HepG2 (cell line): ENCODE measurements at regions not wholly inside any gene's neighbourhood (a gene's known extent, or its start where the extent isn't known, plus 50 kb on each side); places are given as distances from the start of the nearest gene placed in this dataset.

Experiments
- ATF3 ChIP-seq: sonication (generic); formaldehyde crosslinking; IDR thresholded peaks from 2 replicates; pipeline ENCODE4 v1.4.0; 2020; ENCODE audit warnings: missing genetic modification reagents
- ATF7-NPFF ChIP-seq: sonication (generic); formaldehyde crosslinking; IDR thresholded peaks from 2 replicates; pipeline ENCODE4 v1.8.1; 2023; ENCODE audit warnings: mild to moderate bottlenecking, low read depth, missing genetic modification reagents, moderate library complexity
- ATRX ChIP-seq: sonication (generic); formaldehyde crosslinking; IDR thresholded peaks from 2 replicates; pipeline ENCODE4 v1.4.0; 2020; ENCODE audit warnings: missing genetic modification reagents, borderline replicate concordance
- CTCF ChIP-seq: sonication (generic); formaldehyde crosslinking; IDR thresholded peaks from 2 replicates; pipeline ENCODE4 v1.5.0; 2020; ENCODE audit warnings: mild to moderate bottlenecking, missing genetic modification reagents, moderate library complexity
- DR1 ChIP-seq: sonication (generic); formaldehyde crosslinking; IDR thresholded peaks from 2 replicates; pipeline ENCODE4 v1.8.0; 2021; ENCODE audit warnings: mild to moderate bottlenecking, missing genetic modification reagents, inconsistent platforms
- KDM4B ChIP-seq: sonication (generic); formaldehyde crosslinking; IDR thresholded peaks from 2 replicates; pipeline ENCODE4 v1.4.0; 2020; ENCODE audit warnings: missing genetic modification reagents
- PATZ1 ChIP-seq: sonication (generic); formaldehyde crosslinking; IDR thresholded peaks from 2 replicates; pipeline ENCODE4 v1.4.0; 2020; ENCODE audit warnings: missing genetic modification reagents
- SOX13 ChIP-seq, 3 experiments: fragments of 450-650 bp in 1 of 3; sonication (generic) in 1 of 3; formaldehyde crosslinking in 1 of 3; IDR thresholded peaks in 2 of 3; conservative IDR thresholded peaks in 1 of 3; 2 replicates each; pipeline versions ENCODE4 v1.5.0 to v1.6.1; 2016 to 2020; ENCODE audit warnings: antibody characterized with exemption in 1 of 3, mild to moderate bottlenecking in 1 of 3, missing compliant biosample characterization in 1 of 3, missing genetic modification reagents in 1 of 3, moderate library complexity in 1 of 3
- U2AF1 ChIP-seq: fragments of 200-400 bp; formaldehyde crosslinking; optimal IDR thresholded peaks from 2 replicates; pipeline ENCODE3; 2017; ENCODE audit warnings: mild to moderate bottlenecking, low read depth, low read length
- ZNF251 ChIP-seq: sonication (generic); formaldehyde crosslinking; IDR thresholded peaks from 2 replicates; pipeline ENCODE4 v1.9.0; 2021; ENCODE audit warnings: mild to moderate bottlenecking, missing genetic modification reagents
- ZNF619 ChIP-seq: sonication (generic); formaldehyde crosslinking; IDR thresholded peaks from 2 replicates; pipeline ENCODE4 v1.4.0; 2020; ENCODE audit warnings: mild to moderate bottlenecking, missing genetic modification reagents
- ZNF788 ChIP-seq: sonication (generic); formaldehyde crosslinking; IDR thresholded peaks from 2 replicates; pipeline ENCODE4 v1.5.0; 2020; ENCODE audit warnings: mild to moderate bottlenecking, missing genetic modification reagents, borderline replicate concordance
- ZNF841 ChIP-seq: sonication (generic); formaldehyde crosslinking; IDR thresholded peaks from 2 replicates; pipeline ENCODE4 v1.8.1; 2023; ENCODE audit warnings: missing genetic modification reagents, borderline replicate concordance
- TF ChIP-seq, protein P1 (sequence below): sonication (generic); formaldehyde crosslinking; conservative IDR thresholded peaks from 2 replicates; pipeline ENCODE4 v1.8.0; 2022; ENCODE audit warnings: missing genetic modification reagents
- TF ChIP-seq, protein P2 (sequence below): sonication (generic); formaldehyde crosslinking; IDR thresholded peaks from 2 replicates; pipeline ENCODE4 v1.4.0; 2020; ENCODE audit warnings: missing genetic modification reagents, mild to moderate bottlenecking, borderline replicate concordance
- TF ChIP-seq, protein P3 (sequence below): sonication (generic); formaldehyde crosslinking; conservative IDR thresholded peaks from 2 replicates; pipeline ENCODE4 v1.8.0; 2022; ENCODE audit warnings: mild to moderate bottlenecking, moderate library complexity, missing genetic modification reagents
- TF ChIP-seq, protein P4 (sequence below): sonication (generic); formaldehyde crosslinking; IDR thresholded peaks from 2 replicates; pipeline ENCODE4 v1.8.0; 2022; ENCODE audit warnings: missing genetic modification reagents, low read depth, mild to moderate bottlenecking, borderline replicate concordance

DNA sequence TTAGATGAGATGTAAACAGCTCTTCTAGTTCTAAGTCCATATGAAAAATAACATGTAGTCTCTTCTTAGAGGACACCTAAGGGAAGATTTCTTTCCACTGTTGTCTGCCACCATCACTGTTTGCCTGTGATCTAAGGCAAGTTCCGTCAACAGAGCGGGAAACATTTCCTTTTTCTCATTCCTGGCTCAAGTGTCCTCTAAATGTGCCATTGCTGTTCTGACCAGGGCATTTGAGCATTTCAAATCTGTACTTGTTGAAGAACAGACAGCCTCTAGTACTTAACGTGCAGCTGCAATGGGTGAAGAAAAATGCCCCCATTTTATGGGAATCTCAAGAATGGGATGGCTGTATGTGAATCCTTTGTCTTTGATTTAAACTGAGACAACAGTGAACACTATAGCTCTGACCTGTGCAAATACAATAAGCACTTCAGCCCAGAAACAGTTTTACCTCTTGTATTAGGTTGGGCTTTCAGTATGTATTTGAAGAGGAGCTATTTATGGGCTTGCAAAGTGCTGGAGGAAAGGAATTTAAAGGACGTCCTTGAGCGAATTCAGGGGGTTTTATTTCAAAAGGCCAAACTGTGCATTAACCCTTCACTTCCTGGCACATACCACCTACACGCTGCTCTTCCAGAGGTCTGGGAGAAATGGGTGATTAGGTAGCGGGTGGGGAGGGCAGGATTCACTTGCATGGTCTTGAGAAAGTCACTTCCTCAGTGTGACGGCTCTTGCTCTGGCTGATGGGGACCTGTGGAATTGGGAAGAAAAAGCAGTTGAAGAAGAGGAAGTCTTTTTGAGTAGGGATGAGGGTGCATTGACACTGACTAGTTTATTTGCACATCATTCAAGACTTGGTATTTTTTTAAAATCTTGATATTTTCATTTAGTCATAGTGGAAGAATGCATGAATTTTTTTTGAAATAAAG, 66.1 kb downstream of the THNSL1 start (continued):
- TF ChIP-seq PATZ1 (CRISPR knock-in tag) (peak; percentile 21; the same call in 1 of the 2 replicates), ZNF251 (CRISPR knock-in tag) (no peak), CTCF (CRISPR knock-in tag) (0 out of 2 replicates have a peak, but pooled peaks have one; percentile 2), KDM4B (CRISPR knock-in tag) (no peak), ZNF841 (no peak), ZNF619 (no peak), ATRX (CRISPR knock-in tag) (no peak), ZNF788 (CRISPR knock-in tag) (no peak), ATF7-NPFF (CRISPR knock-in tag) (no peak), SOX13 (IDR thresholded peaks at IDR 0.05) (no peak), SOX13 (CRISPR knock-in tag; conservative IDR thresholded peaks at IDR 0.05 in 1 of 2, IDR thresholded peaks at IDR 0.05 in 1 of 2) (peak in 1 of 2 experiments; percentile 63; a peak in 2 of 4 replicates), DR1 (CRISPR knock-in tag) (no peak), ATF3 (CRISPR knock-in tag) (no peak), U2AF1 (no peak)
- TF ChIP-seq, protein P1, sequence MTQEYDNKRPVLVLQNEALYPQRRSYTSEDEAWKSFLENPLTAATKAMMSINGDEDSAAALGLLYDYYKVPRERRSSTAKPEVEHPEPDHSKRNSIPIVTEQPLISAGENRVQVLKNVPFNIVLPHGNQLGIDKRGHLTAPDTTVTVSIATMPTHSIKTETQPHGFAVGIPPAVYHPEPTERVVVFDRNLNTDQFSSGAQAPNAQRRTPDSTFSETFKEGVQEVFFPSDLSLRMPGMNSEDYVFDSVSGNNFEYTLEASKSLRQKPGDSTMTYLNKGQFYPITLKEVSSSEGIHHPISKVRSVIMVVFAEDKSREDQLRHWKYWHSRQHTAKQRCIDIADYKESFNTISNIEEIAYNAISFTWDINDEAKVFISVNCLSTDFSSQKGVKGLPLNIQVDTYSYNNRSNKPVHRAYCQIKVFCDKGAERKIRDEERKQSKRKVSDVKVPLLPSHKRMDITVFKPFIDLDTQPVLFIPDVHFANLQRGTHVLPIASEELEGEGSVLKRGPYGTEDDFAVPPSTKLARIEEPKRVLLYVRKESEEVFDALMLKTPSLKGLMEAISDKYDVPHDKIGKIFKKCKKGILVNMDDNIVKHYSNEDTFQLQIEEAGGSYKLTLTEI (CRISPR knock-in tag): no peak
- TF ChIP-seq, protein P2, sequence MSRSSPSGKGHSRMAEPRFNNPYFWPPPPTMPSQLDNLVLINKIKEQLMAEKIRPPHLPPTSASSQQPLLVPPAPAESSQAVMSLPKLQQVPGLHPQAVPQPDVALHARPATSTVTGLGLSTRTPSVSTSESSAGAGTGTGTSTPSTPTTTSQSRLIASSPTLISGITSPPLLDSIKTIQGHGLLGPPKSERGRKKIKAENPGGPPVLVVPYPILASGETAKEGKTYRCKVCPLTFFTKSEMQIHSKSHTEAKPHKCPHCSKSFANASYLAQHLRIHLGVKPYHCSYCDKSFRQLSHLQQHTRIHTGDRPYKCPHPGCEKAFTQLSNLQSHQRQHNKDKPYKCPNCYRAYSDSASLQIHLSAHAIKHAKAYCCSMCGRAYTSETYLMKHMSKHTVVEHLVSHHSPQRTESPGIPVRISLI (CRISPR knock-in tag): no peak
- TF ChIP-seq, protein P3, sequence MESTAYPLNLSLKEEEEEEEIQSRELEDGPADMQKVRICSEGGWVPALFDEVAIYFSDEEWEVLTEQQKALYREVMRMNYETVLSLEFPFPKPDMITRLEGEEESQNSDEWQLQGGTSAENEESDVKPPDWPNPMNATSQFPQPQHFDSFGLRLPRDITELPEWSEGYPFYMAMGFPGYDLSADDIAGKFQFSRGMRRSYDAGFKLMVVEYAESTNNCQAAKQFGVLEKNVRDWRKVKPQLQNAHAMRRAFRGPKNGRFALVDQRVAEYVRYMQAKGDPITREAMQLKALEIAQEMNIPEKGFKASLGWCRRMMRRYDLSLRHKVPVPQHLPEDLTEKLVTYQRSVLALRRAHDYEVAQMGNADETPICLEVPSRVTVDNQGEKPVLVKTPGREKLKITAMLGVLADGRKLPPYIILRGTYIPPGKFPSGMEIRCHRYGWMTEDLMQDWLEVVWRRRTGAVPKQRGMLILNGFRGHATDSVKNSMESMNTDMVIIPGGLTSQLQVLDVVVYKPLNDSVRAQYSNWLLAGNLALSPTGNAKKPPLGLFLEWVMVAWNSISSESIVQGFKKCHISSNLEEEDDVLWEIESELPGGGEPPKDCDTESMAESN (CRISPR knock-in tag): no peak
- TF ChIP-seq, protein P4, sequence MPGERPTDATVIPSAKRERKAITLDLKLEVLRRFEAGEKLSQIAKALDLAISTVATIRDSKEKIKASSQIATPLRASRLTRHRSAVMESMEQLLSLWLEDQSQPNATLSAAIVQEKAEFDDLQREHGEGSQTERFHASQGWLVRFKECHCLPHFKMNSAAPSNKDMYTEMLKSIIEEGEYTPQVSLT (CRISPR knock-in tag): no peak
